ENCODE measurements at regions not wholly inside any gene's neighbourhood (a gene's known extent, or its start where the extent isn't known, plus 50 kb on each side); places are given as distances from the start of the nearest gene placed in this dataset.

GRCh38 chr2:216770717-216771116, 75.4 kb upstream of the IGFBP5 start:
- Histone ChIP-seq H3K79me2 (ENCODE audit: insufficient read depth, low read length) (no peaks in the 10 kb centered on the region), H3K4me3 (replicated peaks in 1 of 2; ENCODE audit: low read depth in 1 of 2, low read length in 2 of 2) (no peak overlapping the region), H3K9me3 (ENCODE audit: control insufficient read depth in 1 of 2, insufficient read depth in 1 of 2, low read depth in 1 of 2, low read length in 2 of 2) (no peaks in the 10 kb centered on the region), H3K9me2 (ENCODE audit: insufficient read depth) (no peaks in the 10 kb centered on the region), H3K36me3 (ENCODE audit: control insufficient read depth in 1 of 2, insufficient read depth in 2 of 2, low read length in 2 of 2) (no peaks in the 10 kb centered on the region), H3K27ac (ENCODE audit: low read depth, low read length) (no peak overlapping the region), H3K27me3 (ENCODE audit: insufficient read depth, low read length) (peaks cover 27% of the 10 kb centered on the region), H3K4me2 (ENCODE audit: low read length) (no peak overlapping the region), H2AFZ (ENCODE audit: low read depth, low read length, poor library complexity, severe bottlenecking) (no peak overlapping the region), H4K20me1 (ENCODE audit: insufficient read depth) (no peaks in the 10 kb centered on the region), H3K9ac (ENCODE audit: low read length) (no peak overlapping the region), H3K4me1 (ENCODE audit: control insufficient read depth in 1 of 2, insufficient read depth in 2 of 2, low read length in 2 of 2) (no peaks in the 10 kb centered on the region)
- ATAC-seq: no peak
- POLR2A ChIA-PET: no interaction called here
- no TSS peak for BruUV-seq (replicated peaks)
- RAD21 ChIA-PET (ENCODE audit: low non-redundant PET in 1 of 2, low total read pairs in 2 of 2, uncharacterized antibody in 2 of 2, unreplicated experiment in 2 of 2): no interaction called here
- TF ChIP-seq FOSL1 (IDR thresholded peaks at IDR 0.05; ENCODE audit: low read depth): no peak
- no peak for TF ChIP-seq EZH2 (IDR thresholded peaks at IDR 0.05)
- no peak for TF ChIP-seq CEBPB (IDR thresholded peaks at IDR 0.05; ENCODE audit: low read depth)
- TF ChIP-seq ELF1 (IDR thresholded peaks at IDR 0.05; ENCODE audit: borderline replicate concordance, low read depth): no peak
- TF ChIP-seq, protein P1, sequence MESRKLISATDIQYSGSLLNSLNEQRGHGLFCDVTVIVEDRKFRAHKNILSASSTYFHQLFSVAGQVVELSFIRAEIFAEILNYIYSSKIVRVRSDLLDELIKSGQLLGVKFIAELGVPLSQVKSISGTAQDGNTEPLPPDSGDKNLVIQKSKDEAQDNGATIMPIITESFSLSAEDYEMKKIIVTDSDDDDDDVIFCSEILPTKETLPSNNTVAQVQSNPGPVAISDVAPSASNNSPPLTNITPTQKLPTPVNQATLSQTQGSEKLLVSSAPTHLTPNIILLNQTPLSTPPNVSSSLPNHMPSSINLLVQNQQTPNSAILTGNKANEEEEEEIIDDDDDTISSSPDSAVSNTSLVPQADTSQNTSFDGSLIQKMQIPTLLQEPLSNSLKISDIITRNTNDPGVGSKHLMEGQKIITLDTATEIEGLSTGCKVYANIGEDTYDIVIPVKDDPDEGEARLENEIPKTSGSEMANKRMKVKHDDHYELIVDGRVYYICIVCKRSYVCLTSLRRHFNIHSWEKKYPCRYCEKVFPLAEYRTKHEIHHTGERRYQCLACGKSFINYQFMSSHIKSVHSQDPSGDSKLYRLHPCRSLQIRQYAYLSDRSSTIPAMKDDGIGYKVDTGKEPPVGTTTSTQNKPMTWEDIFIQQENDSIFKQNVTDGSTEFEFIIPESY (IDR thresholded peaks at IDR 0.05; ENCODE audit: extremely low read depth, insufficient replicate concordance, low read length): no peak
- DNase-seq (ENCODE audit: low read depth, low spot score): no peak
- intact Hi-C loops (cut with micrococcal nuclease): no loop called here
- CTCF ChIA-PET: no interaction called here

GRCh38 chr2:216770050-216770449, 74.7 kb upstream of the IGFBP5 start:
- H3K36me3 ChIP-seq (ENCODE audit: control insufficient read depth in 1 of 2, insufficient read depth in 2 of 2, low read length in 2 of 2): no peaks in the 10 kb centered on the region
- RAD21 ChIA-PET (ENCODE audit: low non-redundant PET in 1 of 2, low total read pairs in 2 of 2, uncharacterized antibody in 2 of 2, unreplicated experiment in 2 of 2): no interaction called here
- H3K9me3 ChIP-seq (ENCODE audit: control insufficient read depth in 1 of 2, insufficient read depth in 1 of 2, low read depth in 1 of 2, low read length in 2 of 2): no peaks in the 10 kb centered on the region
- no TSS peak for BruUV-seq (replicated peaks)
- POLR2A ChIA-PET: no interaction called here
- no peak overlapping the region for H2AFZ ChIP-seq (ENCODE audit: low read depth, low read length, poor library complexity, severe bottlenecking)
- intact Hi-C loops (cut with micrococcal nuclease): no loop called here
- no peaks in the 10 kb centered on the region for H3K4me1 ChIP-seq (ENCODE audit: control insufficient read depth in 1 of 2, insufficient read depth in 2 of 2, low read length in 2 of 2)
- H4K20me1 ChIP-seq (ENCODE audit: insufficient read depth): no peaks in the 10 kb centered on the region
- H3K4me3 ChIP-seq (replicated peaks in 1 of 2; ENCODE audit: low read depth in 1 of 2, low read length in 2 of 2): no peak overlapping the region
- CTCF ChIA-PET: no interaction called here
- no peaks in the 10 kb centered on the region for H3K79me2 ChIP-seq (ENCODE audit: insufficient read depth, low read length)
- H3K27ac ChIP-seq (ENCODE audit: low read depth, low read length): no peak overlapping the region
- no peak for DNase-seq (ENCODE audit: low read depth, low spot score)
- H3K27me3 ChIP-seq (ENCODE audit: insufficient read depth, low read length): peaks cover 34% of the 10 kb centered on the region
- H3K9ac ChIP-seq (ENCODE audit: low read length): no peak overlapping the region
- no peak for ATAC-seq
- H3K9me2 ChIP-seq (ENCODE audit: insufficient read depth): no peaks in the 10 kb centered on the region
- no peak overlapping the region for H3K4me2 ChIP-seq (ENCODE audit: low read length)
- TF ChIP-seq FOSL1 (IDR thresholded peaks at IDR 0.05; ENCODE audit: low read depth): no peak
- no peak for TF ChIP-seq EZH2 (IDR thresholded peaks at IDR 0.05)
- no peak for TF ChIP-seq CTCF (IDR thresholded peaks at IDR 0.05 in 2 of 3, conservative IDR thresholded peaks at IDR 0.05 in 1 of 3; ENCODE audit: borderline replicate concordance in 1 of 3, insufficient read depth in 1 of 3, low read depth in 2 of 3, low read length in 2 of 3)
- TF ChIP-seq, protein P2, sequence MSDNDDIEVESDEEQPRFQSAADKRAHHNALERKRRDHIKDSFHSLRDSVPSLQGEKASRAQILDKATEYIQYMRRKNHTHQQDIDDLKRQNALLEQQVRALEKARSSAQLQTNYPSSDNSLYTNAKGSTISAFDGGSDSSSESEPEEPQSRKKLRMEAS (IDR thresholded peaks at IDR 0.05): no peak
- TF ChIP-seq TCF7L2 (IDR thresholded peaks at IDR 0.05; ENCODE audit: borderline replicate concordance, extremely low read depth, insufficient read depth, insufficient read length): no peak
- no peak for TF ChIP-seq SRF (IDR thresholded peaks at IDR 0.05; ENCODE audit: low read depth)
- no peak for TF ChIP-seq REST (IDR thresholded peaks at IDR 0.05; ENCODE audit: low read depth)
- TF ChIP-seq SIN3A (IDR thresholded peaks at IDR 0.05; ENCODE audit: low read depth): no peak
- TF ChIP-seq RAD21 (IDR thresholded peaks at IDR 0.05; ENCODE audit: low read depth): no peak
- TF ChIP-seq EZH2phosphoT487 (IDR thresholded peaks at IDR 0.05; ENCODE audit: borderline replicate concordance): no peak

Data from HCT116 (cell line).